ENCODE measurements at regions not wholly inside any gene's neighbourhood (a gene's known extent, or its start where the extent isn't known, plus 50 kb on each side); places are given as distances from the start of the nearest gene placed in this dataset.

- H2AFZ ChIP-seq (ENCODE audit: control insufficient read depth, low read depth, low read length) = no peak overlapping the region
- H4K20me1 ChIP-seq (ENCODE audit: control insufficient read depth, insufficient read depth) = no peaks in the 10 kb centered on the region
- H3K4me3 ChIP-seq = no peak overlapping the region
- no TSS peak for BruUV-seq (replicated peaks)
- H3K9me3 ChIP-seq (replicated peaks; ENCODE audit: control insufficient read depth, insufficient read depth, low read length) = no peaks in the 10 kb centered on the region
- H3K27me3 ChIP-seq (replicated peaks in 1 of 2; ENCODE audit: control insufficient read depth in 2 of 2, insufficient read depth in 2 of 2, low read length in 1 of 2) = no peaks in the 10 kb centered on the region; a peak in 1 of 4 replicates
- H3K4me1 ChIP-seq (ENCODE audit: control insufficient read depth, insufficient read depth, low read length) = no peaks in the 10 kb centered on the region
- CTCF ChIA-PET = no interaction called here
- RAD21 ChIA-PET (ENCODE audit: unreplicated experiment) = no interaction called here
- POLR2A ChIA-PET = interaction anchor here (0.6 kb wide), 1 partner anchor 9 kb away, joined by 4 read pairs; no protein-coding TSS in a partner anchor
- no peaks in the 10 kb centered on the region for H3K36me3 ChIP-seq (ENCODE audit: control insufficient read depth in 2 of 2, insufficient read depth in 2 of 2, low read length in 1 of 2)
- no peak overlapping the region for H3K9ac ChIP-seq (ENCODE audit: control insufficient read depth, insufficient read depth, low read length)
- intact Hi-C loops (cut with micrococcal nuclease; ENCODE audit: unreplicated experiment) = no loop called here
- no peak for FAIRE-seq
- in situ Hi-C loops (cut with MboI) = no loop called here
- no peak for ATAC-seq
- SMC1A ChIA-PET (ENCODE audit: uncharacterized antibody, unreplicated experiment) = interaction anchor here (1.4 kb wide), 1 partner anchor 11 kb away, joined by 3 read pairs; no protein-coding TSS in a partner anchor
- TF ChIP-seq E2F4 (IDR thresholded peaks at IDR 0.05; ENCODE audit: low read depth, low read length) = no peak
- TF ChIP-seq IRF5 (IDR thresholded peaks at IDR 0.05; ENCODE audit: borderline replicate concordance) = no peak
- TF ChIP-seq SMARCA5 (IDR thresholded peaks at IDR 0.05) = no peak
- TF ChIP-seq TCF7 (IDR thresholded peaks at IDR 0.05; ENCODE audit: borderline replicate concordance) = no peak
- H3K27ac ChIP-seq (ENCODE audit: control insufficient read depth, insufficient read depth) = no peak overlapping the region
- no peak for DNase-seq (ENCODE audit: low read depth, low spot score)
- H3K4me2 ChIP-seq (ENCODE audit: control insufficient read depth, insufficient read depth) = no peak overlapping the region
- no peaks in the 10 kb centered on the region for H3K79me2 ChIP-seq (ENCODE audit: control insufficient read depth, insufficient read depth, low read length)
Observed at GRCh38 chr7:45296748-45297147, 139.2 kb downstream of the RAMP3 start.

GRCh38 chr7:45306752-45307305 is 149.2 kb downstream of the RAMP3 start:
- BruUV-seq (replicated peaks) = no TSS peak
- intact Hi-C loops (cut with micrococcal nuclease; ENCODE audit: unreplicated experiment) = no loop called here
- Histone ChIP-seq H4K20me1 (ENCODE audit: control insufficient read depth, insufficient read depth) (no peaks in the 10 kb centered on the region), H3K79me2 (ENCODE audit: control insufficient read depth, insufficient read depth, low read length) (no peaks in the 10 kb centered on the region), H3K36me3 (ENCODE audit: control insufficient read depth in 2 of 2, insufficient read depth in 2 of 2, low read length in 1 of 2) (no peaks in the 10 kb centered on the region; a peak in 1 of 4 replicates), H3K4me2 (ENCODE audit: control insufficient read depth, insufficient read depth) (no peak overlapping the region), H2AFZ (ENCODE audit: control insufficient read depth, low read depth, low read length) (no peak overlapping the region), H3K9me3 (replicated peaks; ENCODE audit: control insufficient read depth, insufficient read depth, low read length) (no peaks in the 10 kb centered on the region; the same call in 2 of the 3 replicates), H3K4me1 (ENCODE audit: control insufficient read depth, insufficient read depth, low read length) (no peaks in the 10 kb centered on the region), H3K9ac (ENCODE audit: control insufficient read depth, insufficient read depth, low read length) (no peak overlapping the region), H3K27me3 (replicated peaks in 1 of 2; ENCODE audit: control insufficient read depth in 2 of 2, insufficient read depth in 2 of 2, low read length in 1 of 2) (peaks cover 0 to 3% of the 10 kb centered on the region in 2 experiments; a peak in 1 of 4 replicates), H3K4me3 (no peak overlapping the region), H3K27ac (ENCODE audit: control insufficient read depth, insufficient read depth) (no peak overlapping the region)
- CTCF ChIA-PET = no interaction called here
- POLR2A ChIA-PET = no interaction called here
- in situ Hi-C loops (cut with MboI) = no loop called here
- DNase-seq (ENCODE audit: low read depth, low spot score) (no peak), FAIRE-seq (no peak), ATAC-seq (no peak)
- TF ChIP-seq CHD2 (IDR thresholded peaks at IDR 0.05; ENCODE audit: borderline replicate concordance, low read depth, low read length) (no peak), ZNF217 (IDR thresholded peaks at IDR 0.05) (no peak)
- RAD21 ChIA-PET (ENCODE audit: unreplicated experiment) = no interaction called here
- WGBS (ENCODE audit: insufficient coverage, insufficient replicate concordance, low lambda C conversion rate, missing lambda C conversion rate) = 33% methylated on average over 3 of the region's 3 CpGs
- SMC1A ChIA-PET (ENCODE audit: uncharacterized antibody, unreplicated experiment) = no interaction called here

Data from GM12878 (cell line).